Kidney epithelial cell (primary cell): ENCODE measurements at regions not wholly inside any gene's neighbourhood (a gene's known extent, or its start where the extent isn't known, plus 50 kb on each side); places are given as distances from the start of the nearest gene placed in this dataset.

ENCODE experiments used
- DNase-seq: peaks from one replicate; pipeline ENCODE4 v3.0.0-alpha.2; 2010; ENCODE audit warnings: low read depth
- H3K27me3 ChIP-seq: 2 replicates; pipeline ENCODE4 v1.6.0; 2011; ENCODE audit warnings: low read length; ENCODE audit not compliant: control insufficient read depth, insufficient read depth
- H3K36me3 ChIP-seq: 2 replicates; pipeline ENCODE4 v1.5.1; 2011; ENCODE audit warnings: low read length; ENCODE audit not compliant: control insufficient read depth, insufficient read depth
- H3K4me3 ChIP-seq: 2 replicates; pipeline ENCODE4 v1.5.1; 2011; ENCODE audit warnings: low read depth, mild to moderate bottlenecking, control low read depth, low read length
- TF ChIP-seq, protein P1 (sequence below): IDR thresholded peaks from 2 replicates; pipeline ENCODE4 v1.5.1; 2011; ENCODE audit warnings: mild to moderate bottlenecking, moderate library complexity, low read length, control low read depth, inconsistent platforms; ENCODE audit not compliant: insufficient read depth, poor library complexity, severe bottlenecking

DNA sequence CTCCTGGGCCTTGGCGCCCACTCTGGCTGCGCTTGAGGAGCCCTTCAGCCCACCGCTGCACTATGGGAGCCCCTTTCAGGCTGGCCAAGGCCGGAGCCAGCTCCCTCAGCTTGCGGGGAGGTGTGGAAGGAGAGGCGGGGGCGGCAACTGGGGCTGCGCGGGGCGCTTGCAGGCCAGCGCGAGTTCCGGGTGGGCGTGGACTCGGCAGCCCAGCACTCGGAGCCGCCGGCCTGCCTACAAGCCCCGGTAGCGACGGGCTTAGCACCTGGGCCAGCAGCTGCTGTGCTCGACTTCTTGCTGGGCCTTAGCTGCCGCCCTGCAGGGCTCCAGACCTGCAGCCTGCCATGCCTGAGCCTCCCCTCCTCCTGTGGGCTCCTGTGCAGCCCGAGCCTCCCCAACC is 141.5 kb upstream of the SLC39A10 start:
- TF ChIP-seq, protein P1, sequence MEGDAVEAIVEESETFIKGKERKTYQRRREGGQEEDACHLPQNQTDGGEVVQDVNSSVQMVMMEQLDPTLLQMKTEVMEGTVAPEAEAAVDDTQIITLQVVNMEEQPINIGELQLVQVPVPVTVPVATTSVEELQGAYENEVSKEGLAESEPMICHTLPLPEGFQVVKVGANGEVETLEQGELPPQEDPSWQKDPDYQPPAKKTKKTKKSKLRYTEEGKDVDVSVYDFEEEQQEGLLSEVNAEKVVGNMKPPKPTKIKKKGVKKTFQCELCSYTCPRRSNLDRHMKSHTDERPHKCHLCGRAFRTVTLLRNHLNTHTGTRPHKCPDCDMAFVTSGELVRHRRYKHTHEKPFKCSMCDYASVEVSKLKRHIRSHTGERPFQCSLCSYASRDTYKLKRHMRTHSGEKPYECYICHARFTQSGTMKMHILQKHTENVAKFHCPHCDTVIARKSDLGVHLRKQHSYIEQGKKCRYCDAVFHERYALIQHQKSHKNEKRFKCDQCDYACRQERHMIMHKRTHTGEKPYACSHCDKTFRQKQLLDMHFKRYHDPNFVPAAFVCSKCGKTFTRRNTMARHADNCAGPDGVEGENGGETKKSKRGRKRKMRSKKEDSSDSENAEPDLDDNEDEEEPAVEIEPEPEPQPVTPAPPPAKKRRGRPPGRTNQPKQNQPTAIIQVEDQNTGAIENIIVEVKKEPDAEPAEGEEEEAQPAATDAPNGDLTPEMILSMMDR: no peak
- Histone ChIP-seq H3K4me3 (no peak overlapping the region), H3K27me3 (no peaks in the 10 kb centered on the region), H3K36me3 (no peaks in the 10 kb centered on the region)
- DNase-seq: no peak

- TF ChIP-seq, protein P1: no peak
- DNase-seq: no peak
These were observed 142.7 kb upstream of the SLC39A10 start for GRCh38 chr2:195514365-195514764.

GRCh38 chr2:195513119-195513518 is 143.9 kb upstream of the SLC39A10 start:
- Histone ChIP-seq H3K27me3 (no peaks in the 10 kb centered on the region), H3K4me3 (no peak overlapping the region), H3K36me3 (no peaks in the 10 kb centered on the region)
- DNase-seq: no peak
- TF ChIP-seq, protein P1: no peak

More at GRCh38 chr2:195514365-195514764, 142.7 kb upstream of the SLC39A10 start:
- Histone ChIP-seq H3K4me3 (no peak overlapping the region), H3K27me3 (no peaks in the 10 kb centered on the region), H3K36me3 (no peaks in the 10 kb centered on the region)

DNA sequence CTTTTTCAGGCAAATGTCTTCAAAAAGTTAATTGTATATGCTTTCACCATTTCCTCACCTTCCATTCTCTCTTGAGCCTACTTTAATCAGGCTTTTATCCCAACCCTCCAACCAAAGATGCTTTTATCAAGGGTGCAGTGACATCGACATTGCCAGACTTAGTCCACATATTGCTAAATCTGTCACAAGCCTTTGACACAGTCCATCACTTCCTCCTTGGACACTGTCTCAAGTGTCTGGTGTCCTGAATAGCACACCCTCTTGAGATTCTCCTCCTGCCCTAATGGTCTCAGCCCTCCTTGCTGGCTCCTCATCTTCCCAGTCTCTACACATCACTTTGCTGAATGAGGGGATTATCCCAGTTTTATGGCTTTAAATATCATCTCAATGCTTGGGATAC is 147.5 kb upstream of the SLC39A10 start:
- TF ChIP-seq, protein P1: no peak
- H3K4me3 ChIP-seq: no peak overlapping the region
- no peak for DNase-seq
- no peaks in the 10 kb centered on the region for H3K36me3 ChIP-seq
- H3K27me3 ChIP-seq: no peaks in the 10 kb centered on the region

- no peak for DNase-seq
- Histone ChIP-seq H3K27me3 (no peaks in the 10 kb centered on the region), H3K36me3 (no peaks in the 10 kb centered on the region), H3K4me3 (no peak overlapping the region)
- TF ChIP-seq, protein P1: no peak
These were observed 148.9 kb upstream of the SLC39A10 start for GRCh38 chr2:195508139-195508455.

GRCh38 chr2:195507447-195508138 is 149.4 kb upstream of the SLC39A10 start:
- Histone ChIP-seq H3K36me3 (no peaks in the 10 kb centered on the region), H3K4me3 (no peak overlapping the region), H3K27me3 (no peaks in the 10 kb centered on the region)
- TF ChIP-seq, protein P1: no peak
- no peak for DNase-seq
